Lower leg skin (tissue), 4 donors: ENCODE measurements at regions not wholly inside any gene's neighbourhood (a gene's known extent, or its start where the extent isn't known, plus 50 kb on each side); places are given as distances from the start of the nearest gene placed in this dataset.

Experiments used
- DNase-seq, 2 donors: peaks; one replicate each; pipeline ENCODE4 v3.0.0-alpha.2; 2019; ENCODE audit warnings: low spot score in 2 of 2
- H3K4me3 ChIP-seq: fragments of 200-600 bp; sonication (generic); 2 replicates; pipeline ENCODE4 v1.5.1; 2017; ENCODE audit warnings: mild to moderate bottlenecking, low read depth; ENCODE audit not compliant: poor library complexity, severe bottlenecking
- CTCF ChIP-seq, 3 donors: fragments of 450-650 bp; IDR thresholded peaks; one replicate each; pipeline ENCODE4 v1.5.1; 2016; ENCODE audit warnings: antibody characterized with exemption in 3 of 3, mild to moderate bottlenecking in 3 of 3, moderate library complexity in 2 of 3
- POLR2A ChIP-seq, 2 donors: fragments of 450-650 bp; IDR thresholded peaks; one replicate each; pipeline ENCODE4 v1.6.1; 2016 to 2017; ENCODE audit warnings: antibody characterized with exemption in 2 of 2, mild to moderate bottlenecking in 1 of 2, moderate library complexity in 1 of 2
- WGBS, 2 donors: methylation state at CpG; one replicate each; pipeline ENCODE4 v1.1.5; 2018; 5-methylcytosine and 5-hydroxymethylcytosine counted together
- intact Hi-C: fragments of 100-400 bp; cut with DNase I; formaldehyde crosslinking; loops from one replicate; pipeline ENCODE4 v1.15.0; 2023; ENCODE audit warnings: low total_unique reads

GRCh38 chr21:28641731-28642130 is 350.9 kb downstream of the LTN1 start:
- WGBS, 2 donors: 47 to 58% methylated on average over 1 of the region's 1 CpG
- H3K4me3 ChIP-seq: no peak overlapping the region
- TF ChIP-seq POLR2A (IDR thresholded peaks at IDR 0.05) (no peak), CTCF (IDR thresholded peaks at IDR 0.05) (no peak)
- DNase-seq: no peak
- intact Hi-C loops: no loop called here

- intact Hi-C loops: no loop called here
- H3K4me3 ChIP-seq: no peak overlapping the region
- no peak for DNase-seq
- no peak for TF ChIP-seq POLR2A (IDR thresholded peaks at IDR 0.05)
- no peak for TF ChIP-seq CTCF (IDR thresholded peaks at IDR 0.05)
- WGBS, 2 donors: 77% methylated on average over 5 of the region's 5 CpGs
Observed at GRCh38 chr21:28640326-28640725, 352.4 kb downstream of the LTN1 start.

GRCh38 chr21:28639737-28640136 is 352.9 kb downstream of the LTN1 start:
- no peak for DNase-seq
- WGBS, 2 donors: 27 to 50% methylated on average over 1 of the region's 1 CpG
- H3K4me3 ChIP-seq: no peak overlapping the region
- TF ChIP-seq CTCF (IDR thresholded peaks at IDR 0.05) (no peak), POLR2A (IDR thresholded peaks at IDR 0.05) (no peak)
- intact Hi-C loops: no loop called here

- DNase-seq: no peak
- TF ChIP-seq POLR2A (IDR thresholded peaks at IDR 0.05) (no peak), CTCF (IDR thresholded peaks at IDR 0.05) (no peak)
- H3K4me3 ChIP-seq: no peak overlapping the region
- intact Hi-C loops: no loop called here
- 76 to 80% methylated on average over 9 of the region's 9 CpGs for WGBS, 2 donors
Observed at GRCh38 chr21:28636752-28637691, 355.7 kb downstream of the LTN1 start.

- WGBS, 2 donors: 93 to 100% methylated on average over 1 of the region's 1 CpG
- no peak for DNase-seq
- intact Hi-C loops: no loop called here
- no peak for TF ChIP-seq POLR2A (IDR thresholded peaks at IDR 0.05)
- TF ChIP-seq CTCF (IDR thresholded peaks at IDR 0.05): no peak
- H3K4me3 ChIP-seq: no peak overlapping the region
Observed at GRCh38 chr21:28635541-28635940, 357.1 kb downstream of the LTN1 start.
